Upper lobe of right lung (tissue), 1 donor: ENCODE measurements at regions not wholly inside any gene's neighbourhood (a gene's known extent, or its start where the extent isn't known, plus 50 kb on each side); places are given as distances from the start of the nearest gene placed in this dataset.

Source experiments
- ATAC-seq: fragments of 200-7000 bp; cut with Tn5 transposase; one replicate; pipeline ENCODE4 v1.9.1; 2020; ENCODE audit warnings: mild to moderate bottlenecking, moderate library complexity
- DNase-seq: peaks from one replicate; pipeline ENCODE4 v3.0.0-alpha.2; 2020
- H3K27ac ChIP-seq: fragments of 200-600 bp; one replicate; pipeline ENCODE4 v1.8.0; 2022
- H3K27me3 ChIP-seq: fragments of 200-600 bp; one replicate; pipeline ENCODE4 v1.8.0; 2022; ENCODE audit warnings: mild to moderate bottlenecking
- H3K36me3 ChIP-seq: fragments of 200-600 bp; one replicate; pipeline ENCODE4 v1.8.0; 2022
- H3K4me1 ChIP-seq: fragments of 200-600 bp; one replicate; pipeline ENCODE4 v1.8.0; 2022
- H3K4me3 ChIP-seq: fragments of 200-600 bp; one replicate; pipeline ENCODE4 v1.8.0; 2022; ENCODE audit warnings: mild to moderate bottlenecking
- H3K9me3 ChIP-seq: fragments of 200-600 bp; one replicate; pipeline ENCODE4 v1.8.0; 2022
- intact Hi-C: fragments of 100-400 bp; cut with DNase I; formaldehyde crosslinking; loops from one replicate; pipeline ENCODE4 v1.11.0; 2022
- TF ChIP-seq, protein P1 (sequence below): fragments of 200-600 bp; IDR thresholded peaks from one replicate; pipeline ENCODE4 v1.8.0; 2022; ENCODE audit warnings: antibody characterized with exemption
- donor health status: DM: no; HTN: yes; CAD: no; lungs with severe emphysema.

DNA sequence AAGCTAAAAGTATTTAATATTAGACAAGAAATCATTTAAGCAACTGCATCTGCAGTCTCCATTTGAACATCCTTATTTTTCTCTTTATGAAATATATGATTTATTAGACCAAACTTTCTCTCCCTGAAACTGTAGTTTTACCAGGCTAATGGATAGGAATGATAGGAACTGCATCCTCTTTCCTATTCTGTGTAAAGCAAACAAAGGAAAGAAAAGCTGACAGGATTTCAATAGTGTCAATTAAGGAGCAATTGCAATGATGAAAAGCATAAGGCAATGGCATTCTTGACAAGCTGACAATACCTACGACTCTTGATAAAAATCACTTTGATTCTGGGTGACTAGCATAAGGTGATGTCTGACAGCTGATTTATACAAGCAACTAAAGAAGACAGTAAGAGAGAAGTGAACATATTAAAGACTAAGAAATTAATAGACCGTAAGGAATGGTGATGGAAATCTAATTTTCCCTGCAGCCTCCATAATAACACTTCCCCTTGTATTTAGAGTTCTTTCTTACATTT is 502.5 kb downstream of the TECRL start:
- DNase-seq (no peak), ATAC-seq (no peak)
- Histone ChIP-seq H3K9me3 (no peaks in the 10 kb centered on the region), H3K36me3 (no peaks in the 10 kb centered on the region), H3K4me3 (no peak overlapping the region), H3K27ac (no peak overlapping the region), H3K27me3 (no peaks in the 10 kb centered on the region), H3K4me1 (no peaks in the 10 kb centered on the region)
- intact Hi-C loops, result no loop called here
- TF ChIP-seq, protein P1, sequence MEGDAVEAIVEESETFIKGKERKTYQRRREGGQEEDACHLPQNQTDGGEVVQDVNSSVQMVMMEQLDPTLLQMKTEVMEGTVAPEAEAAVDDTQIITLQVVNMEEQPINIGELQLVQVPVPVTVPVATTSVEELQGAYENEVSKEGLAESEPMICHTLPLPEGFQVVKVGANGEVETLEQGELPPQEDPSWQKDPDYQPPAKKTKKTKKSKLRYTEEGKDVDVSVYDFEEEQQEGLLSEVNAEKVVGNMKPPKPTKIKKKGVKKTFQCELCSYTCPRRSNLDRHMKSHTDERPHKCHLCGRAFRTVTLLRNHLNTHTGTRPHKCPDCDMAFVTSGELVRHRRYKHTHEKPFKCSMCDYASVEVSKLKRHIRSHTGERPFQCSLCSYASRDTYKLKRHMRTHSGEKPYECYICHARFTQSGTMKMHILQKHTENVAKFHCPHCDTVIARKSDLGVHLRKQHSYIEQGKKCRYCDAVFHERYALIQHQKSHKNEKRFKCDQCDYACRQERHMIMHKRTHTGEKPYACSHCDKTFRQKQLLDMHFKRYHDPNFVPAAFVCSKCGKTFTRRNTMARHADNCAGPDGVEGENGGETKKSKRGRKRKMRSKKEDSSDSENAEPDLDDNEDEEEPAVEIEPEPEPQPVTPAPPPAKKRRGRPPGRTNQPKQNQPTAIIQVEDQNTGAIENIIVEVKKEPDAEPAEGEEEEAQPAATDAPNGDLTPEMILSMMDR, result no peak

GRCh38 chr4:63904201-63904600 is 505.0 kb downstream of the TECRL start:
- no peak for DNase-seq
- Histone ChIP-seq H3K9me3 (no peaks in the 10 kb centered on the region), H3K4me3 (no peak overlapping the region), H3K36me3 (no peaks in the 10 kb centered on the region), H3K27me3 (no peaks in the 10 kb centered on the region), H3K4me1 (no peaks in the 10 kb centered on the region), H3K27ac (no peak overlapping the region)
- TF ChIP-seq, protein P1, result no peak
- intact Hi-C loops, result no loop called here
- no peak for ATAC-seq

- H3K27ac ChIP-seq, result no peak overlapping the region
- no peaks in the 10 kb centered on the region for H3K9me3 ChIP-seq
- DNase-seq (no peak), ATAC-seq (no peak)
- no peaks in the 10 kb centered on the region for H3K4me1 ChIP-seq
- TF ChIP-seq, protein P1, result no peak
- no peaks in the 10 kb centered on the region for H3K27me3 ChIP-seq
- H3K36me3 ChIP-seq, result no peaks in the 10 kb centered on the region
- no peak overlapping the region for H3K4me3 ChIP-seq
- intact Hi-C loops, result no loop called here
These were observed 507.9 kb downstream of the TECRL start for GRCh38 chr4:63901304-63901703.

DNA sequence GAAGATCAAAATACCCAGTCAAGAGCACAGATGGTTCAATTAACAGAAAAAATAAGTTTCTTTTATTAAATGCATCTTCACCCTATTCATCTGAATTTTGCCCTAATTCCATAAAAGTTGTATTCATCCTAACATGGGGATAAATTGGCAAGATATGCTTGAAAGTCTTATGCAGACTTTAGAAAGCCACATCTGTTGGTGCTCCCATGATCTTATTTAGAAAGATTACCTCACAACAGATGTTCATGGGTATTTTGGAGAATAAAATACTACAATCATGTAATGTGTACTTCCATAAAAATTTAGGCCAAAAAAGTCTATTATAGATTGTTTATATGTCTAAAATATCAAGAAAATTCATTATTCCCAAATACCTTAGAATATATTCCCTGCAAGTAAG is 510.3 kb downstream of the TECRL start:
- Histone ChIP-seq H3K9me3 (no peaks in the 10 kb centered on the region), H3K36me3 (no peaks in the 10 kb centered on the region), H3K27me3 (no peaks in the 10 kb centered on the region), H3K4me3 (no peak overlapping the region), H3K27ac (no peak overlapping the region), H3K4me1 (no peaks in the 10 kb centered on the region)
- intact Hi-C loops, result no loop called here
- DNase-seq (no peak), ATAC-seq (no peak)
- TF ChIP-seq, protein P1, result no peak

DNA sequence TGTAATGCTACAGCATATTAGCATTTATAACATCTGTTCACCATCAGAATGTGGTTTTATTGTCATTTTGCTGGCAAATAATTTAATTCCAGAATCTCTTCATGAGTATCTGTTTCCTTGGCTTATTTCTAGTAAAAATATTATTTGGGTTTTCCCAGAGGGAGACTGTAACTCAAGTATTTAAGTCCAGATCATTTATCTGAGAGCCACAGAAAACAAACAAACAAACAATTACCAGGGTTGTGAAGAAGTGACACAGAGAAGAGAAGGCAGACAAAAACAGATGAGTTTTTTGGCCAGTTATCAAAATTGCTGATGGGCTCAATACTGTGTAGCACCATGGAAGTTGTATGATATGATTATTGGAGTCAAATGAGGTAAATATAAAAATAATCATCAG is 515.1 kb downstream of the TECRL start:
- Histone ChIP-seq H3K4me1 (no peaks in the 10 kb centered on the region), H3K4me3 (no peak overlapping the region), H3K27me3 (no peaks in the 10 kb centered on the region), H3K9me3 (no peaks in the 10 kb centered on the region), H3K36me3 (no peaks in the 10 kb centered on the region), H3K27ac (no peak overlapping the region)
- no peak for DNase-seq
- TF ChIP-seq, protein P1, result no peak
- intact Hi-C loops, result no loop called here
- ATAC-seq, result no peak

DNA sequence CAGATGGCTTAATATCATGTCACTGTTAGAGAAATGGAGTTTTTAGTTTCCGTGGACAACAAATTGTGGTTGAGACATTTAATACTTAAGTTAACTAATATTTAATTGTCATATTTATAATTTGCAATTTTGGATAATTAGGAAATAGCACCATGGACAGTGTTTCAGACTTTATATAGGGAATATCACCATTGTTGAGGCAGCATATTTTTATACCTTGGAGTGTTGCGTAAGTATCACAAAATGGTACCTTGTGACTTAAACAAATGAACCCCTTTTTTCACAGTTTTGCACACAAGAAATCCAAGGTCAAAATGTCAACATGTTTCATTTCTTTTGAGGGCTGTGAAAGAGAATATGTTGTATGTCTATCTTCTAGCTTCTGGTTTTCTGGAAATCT is 539.9 kb downstream of the TECRL start:
- Histone ChIP-seq H3K4me1 (no peaks in the 10 kb centered on the region), H3K9me3 (no peaks in the 10 kb centered on the region), H3K27me3 (no peaks in the 10 kb centered on the region), H3K27ac (no peak overlapping the region), H3K36me3 (no peaks in the 10 kb centered on the region), H3K4me3 (no peak overlapping the region)
- TF ChIP-seq, protein P1, result no peak
- DNase-seq (no peak), ATAC-seq (no peak)
- intact Hi-C loops, result no loop called here
